Nephron progenitor cell (in vitro differentiated cells): ENCODE measurements at regions not wholly inside any gene's neighbourhood (a gene's known extent, or its start where the extent isn't known, plus 50 kb on each side); places are given as distances from the start of the nearest gene placed in this dataset.
A peak's percentile ranks its signal among the peaks of the same experiment; 100 is the strongest.

Experiments used
- DNase-seq: peaks from one replicate; pipeline ENCODE4 v3.0.0; 2021
- H3K27ac Mint-ChIP-seq: 2 replicates; pipeline ENCODE4 v1.8.0; 2021; ENCODE audit warnings: mild to moderate bottlenecking, moderate library complexity, mixed read lengths
- H3K27me3 Mint-ChIP-seq: 2 replicates; pipeline ENCODE4 v1.8.0; 2021; ENCODE audit warnings: mild to moderate bottlenecking, low read depth, mixed read lengths; ENCODE audit not compliant: poor library complexity
- H3K36me3 Mint-ChIP-seq: 2 replicates; pipeline ENCODE4 v1.8.0; 2021; ENCODE audit warnings: low read depth, mixed read lengths
- H3K4me1 Mint-ChIP-seq: 2 replicates; pipeline ENCODE4 v1.8.0; 2021; ENCODE audit warnings: mixed read lengths
- H3K4me3 Mint-ChIP-seq: 2 replicates; pipeline ENCODE4 v1.8.0; 2021; ENCODE audit warnings: mild to moderate bottlenecking, moderate library complexity, mixed read lengths
- H3K9me3 Mint-ChIP-seq: 2 replicates; pipeline ENCODE4 v1.8.0; 2021; ENCODE audit warnings: mild to moderate bottlenecking, moderate library complexity, mixed read lengths
- CTCF ChIP-seq: fragments of 200-600 bp; sonication (generic); IDR thresholded peaks from 2 replicates; pipeline ENCODE4 v1.5.0; 2021; ENCODE audit warnings: antibody characterized with exemption

DNA sequence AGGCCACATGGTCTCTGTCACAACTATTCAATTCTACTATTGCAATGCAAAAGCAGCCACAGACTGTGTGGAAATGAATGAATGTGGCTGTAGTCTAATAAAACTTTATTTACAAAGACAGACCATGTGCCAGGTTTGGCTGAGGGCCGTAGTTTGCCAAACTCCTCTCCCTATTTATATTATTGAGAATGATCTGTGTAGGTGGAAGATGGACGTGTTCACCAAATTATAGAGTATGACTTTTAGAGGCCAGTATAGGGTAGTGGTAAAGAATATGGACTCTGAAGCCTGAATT lies 125.7 kb upstream of the MYLIP start:
- Mint-ChIP-seq H3K27me3 (no peaks in the 10 kb centered on the region), H3K9me3 (no peaks in the 10 kb centered on the region), H3K4me1 (peaks cover 11% of the 10 kb centered on the region), H3K27ac (no peak overlapping the region), H3K36me3 (no peaks in the 10 kb centered on the region), H3K4me3 (no peak overlapping the region)
- DNase-seq: no peak
- TF ChIP-seq CTCF: no peak

DNA sequence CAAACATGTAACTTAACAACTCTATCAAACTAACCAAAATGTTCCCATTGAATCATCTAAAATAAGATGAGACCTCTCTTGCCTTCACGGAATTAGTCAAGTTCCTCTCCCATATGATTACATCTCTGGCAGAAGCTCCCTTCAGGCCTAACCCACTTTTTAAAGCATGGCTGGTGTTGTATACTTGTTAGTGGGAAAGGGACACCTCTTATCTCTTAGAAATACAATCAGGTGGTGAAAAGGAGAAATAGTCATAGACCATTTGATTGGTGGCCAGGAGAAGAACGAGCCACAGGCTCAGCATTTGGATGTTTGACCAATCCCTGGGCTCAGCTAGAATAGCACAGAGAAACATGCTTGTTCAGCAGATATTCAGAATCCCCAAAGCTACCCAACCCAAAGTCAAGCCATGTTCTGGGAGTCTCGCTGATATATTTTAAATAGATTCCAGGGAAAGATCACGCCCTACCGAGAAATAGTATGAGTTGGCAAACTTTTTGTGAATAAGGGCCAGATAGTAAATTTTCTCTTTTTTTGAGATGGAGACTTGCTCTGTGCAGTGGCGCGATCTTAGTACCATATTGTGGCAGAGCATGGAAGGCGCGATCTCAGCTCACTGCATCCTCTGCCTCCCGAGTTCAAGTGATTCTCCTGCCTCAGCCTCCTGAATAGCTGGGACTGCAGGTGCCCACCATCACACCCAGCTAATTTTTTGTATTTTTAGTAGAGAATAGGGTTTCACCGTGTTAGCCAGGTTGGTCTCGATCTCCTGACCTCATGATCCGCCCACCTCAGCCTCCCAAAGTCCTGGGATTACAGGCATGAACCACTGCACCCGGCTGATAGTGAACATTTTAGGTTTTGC lies 126.3 kb upstream of the MYLIP start:
- TF ChIP-seq CTCF: no peak
- Mint-ChIP-seq H3K27ac (no peak overlapping the region), H3K36me3 (no peaks in the 10 kb centered on the region), H3K4me3 (no peak overlapping the region), H3K27me3 (no peaks in the 10 kb centered on the region), H3K4me1 (peaks cover 17% of the 10 kb centered on the region), H3K9me3 (no peaks in the 10 kb centered on the region)
- DNase-seq: no peak

DNA sequence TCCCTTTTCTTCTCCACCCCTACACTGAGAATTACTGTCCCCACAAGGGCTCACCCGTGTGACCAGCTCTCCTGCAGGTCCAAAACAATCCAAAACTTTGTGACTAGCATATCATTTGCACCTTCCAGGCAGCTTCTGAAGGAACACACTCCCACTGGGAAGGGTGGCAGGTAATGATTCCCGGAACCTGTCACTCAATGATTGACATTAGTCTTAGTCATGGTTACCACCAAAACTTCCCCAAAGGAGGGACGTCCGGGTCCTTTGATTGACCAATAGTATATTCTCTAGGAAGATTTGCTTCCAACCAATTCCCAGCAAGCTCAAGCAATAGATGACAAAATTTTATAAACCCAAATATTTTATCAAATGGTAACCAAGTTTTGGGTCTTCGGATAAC lies 127.7 kb upstream of the MYLIP start:
- Mint-ChIP-seq H3K4me3 (no peak overlapping the region), H3K36me3 (no peaks in the 10 kb centered on the region), H3K27ac (no peak overlapping the region), H3K4me1 (peaks cover 26% of the 10 kb centered on the region), H3K9me3 (no peaks in the 10 kb centered on the region), H3K27me3 (no peaks in the 10 kb centered on the region)
- no peak for TF ChIP-seq CTCF
- DNase-seq: no peak

- H3K27ac Mint-ChIP-seq: no peak overlapping the region
- TF ChIP-seq CTCF: no peak
- no peak for DNase-seq
- H3K36me3 Mint-ChIP-seq: no peaks in the 10 kb centered on the region
- H3K27me3 Mint-ChIP-seq: peaks cover 3% of the 10 kb centered on the region
- no peak overlapping the region for H3K4me3 Mint-ChIP-seq
- H3K9me3 Mint-ChIP-seq: no peaks in the 10 kb centered on the region
- peaks cover 39% of the 10 kb centered on the region for H3K4me1 Mint-ChIP-seq
Observed at GRCh38 chr6:15999201-15999600, 129.7 kb upstream of the MYLIP start.

DNA sequence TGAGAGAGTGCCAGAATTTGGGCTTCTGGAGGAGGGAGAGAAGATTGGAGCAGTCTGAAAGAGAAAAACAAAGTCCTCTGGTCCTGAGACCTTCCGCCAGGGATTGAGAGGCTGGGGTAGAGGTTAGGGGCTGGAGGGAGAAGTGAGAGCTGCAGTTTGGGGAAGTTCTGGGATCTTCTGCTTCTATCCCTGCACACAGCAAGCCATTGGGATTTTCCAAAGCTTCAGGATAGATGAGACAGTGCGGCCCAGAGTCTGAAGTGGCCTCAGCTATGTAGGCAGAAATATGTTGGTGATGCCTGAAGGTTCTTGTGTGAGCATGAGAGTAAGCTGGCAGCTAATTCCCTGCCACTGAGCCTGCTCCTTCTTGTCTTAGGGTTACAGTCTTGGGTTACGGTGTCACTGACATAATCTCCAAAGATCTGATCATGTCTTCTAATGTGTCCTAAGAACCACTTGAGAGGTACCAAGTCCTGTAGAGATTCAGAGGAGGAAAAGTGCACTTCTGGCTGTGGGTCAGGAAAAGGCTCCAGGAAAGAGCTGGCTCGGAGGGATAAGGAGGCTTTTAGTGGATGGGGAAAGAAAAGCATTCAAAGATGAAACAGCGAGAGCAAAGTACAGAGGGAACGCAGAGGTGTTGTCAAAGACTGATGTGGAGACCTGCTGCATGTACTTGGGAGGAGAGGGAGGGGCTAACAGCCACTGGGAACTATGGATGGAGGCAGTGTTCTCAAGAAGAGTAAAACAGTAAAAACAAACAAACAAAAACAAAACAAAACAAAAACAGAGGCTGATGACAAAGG lies 131.1 kb upstream of the MYLIP start:
- no peak for TF ChIP-seq CTCF
- DNase-seq: no peak
- peaks cover 3% of the 10 kb centered on the region for H3K27me3 Mint-ChIP-seq
- peak overlapping the region; percentile 16 for H3K27ac Mint-ChIP-seq
- peaks cover 39% of the 10 kb centered on the region for H3K4me1 Mint-ChIP-seq
- no peaks in the 10 kb centered on the region for H3K9me3 Mint-ChIP-seq
- no peak overlapping the region for H3K4me3 Mint-ChIP-seq
- no peaks in the 10 kb centered on the region for H3K36me3 Mint-ChIP-seq
